AG04449 (cell line): ENCODE measurements at regions not wholly inside any gene's neighbourhood (a gene's known extent, or its start where the extent isn't known, plus 50 kb on each side); places are given as distances from the start of the nearest gene placed in this dataset.

Source experiments
- CTCF ChIA-PET: fragments of 350-600 bp; formaldehyde crosslinking; extraction: SDS; loops from one replicate; lab custom pipeline; 2021; ENCODE audit warnings: antibody characterized with exemption; lab: Yijun Ruan, JAX
- POLR2A ChIA-PET: fragments of 400-600, 350-600 bp; formaldehyde crosslinking; extraction: SDS; loops from one replicate; lab custom pipeline; 2020; ENCODE audit warnings: antibody characterized with exemption, inconsistent platforms; lab: Yijun Ruan, JAX
- DNase-seq: peaks from one replicate; pipeline ENCODE4 v3.0.0-alpha.2; 2010; ENCODE audit warnings: low read depth, low spot score
- H3K4me3 ChIP-seq: 2 replicates; pipeline ENCODE4 v1.5.1; 2011; ENCODE audit warnings: low read depth, mild to moderate bottlenecking, control low read depth, low read length
- TF ChIP-seq, protein P1 (sequence below): IDR thresholded peaks from one replicate; pipeline ENCODE4 v1.5.1; 2011; ENCODE audit warnings: mild to moderate bottlenecking, moderate library complexity, low read length, control low read depth, inconsistent platforms; ENCODE audit not compliant: insufficient read depth; ENCODE audit errors: missing control alignments

DNA sequence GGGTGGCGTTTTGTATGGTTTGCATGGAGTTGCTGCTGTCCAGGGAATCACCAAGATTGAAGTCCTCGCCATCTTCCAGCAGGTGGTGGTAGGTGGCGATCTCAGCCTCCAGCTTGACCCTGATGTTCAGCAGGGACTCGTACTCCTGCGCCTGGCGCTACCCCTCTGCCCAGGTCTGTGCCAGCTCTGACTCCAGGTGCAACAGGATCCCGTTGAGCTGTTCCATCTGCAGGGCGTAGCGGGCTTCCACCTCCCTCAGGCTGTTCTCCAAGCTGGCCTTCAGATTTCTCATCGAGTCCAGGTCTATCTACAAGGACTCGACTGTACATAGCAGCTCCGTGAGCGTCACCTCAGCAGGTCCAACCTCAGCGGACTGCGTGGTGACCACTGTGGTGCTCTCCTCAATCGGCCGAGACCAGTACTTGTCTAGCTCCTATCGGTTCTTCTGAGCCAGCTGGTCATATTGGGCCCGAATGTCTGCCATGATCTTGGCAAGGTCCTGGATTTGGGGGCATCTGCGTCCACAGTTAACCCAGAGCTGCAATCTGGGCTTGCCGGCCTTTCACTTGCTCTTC, 1584.8 kb upstream of the ACO1 start:
- no peak overlapping the region for H3K4me3 ChIP-seq
- TF ChIP-seq, protein P1, sequence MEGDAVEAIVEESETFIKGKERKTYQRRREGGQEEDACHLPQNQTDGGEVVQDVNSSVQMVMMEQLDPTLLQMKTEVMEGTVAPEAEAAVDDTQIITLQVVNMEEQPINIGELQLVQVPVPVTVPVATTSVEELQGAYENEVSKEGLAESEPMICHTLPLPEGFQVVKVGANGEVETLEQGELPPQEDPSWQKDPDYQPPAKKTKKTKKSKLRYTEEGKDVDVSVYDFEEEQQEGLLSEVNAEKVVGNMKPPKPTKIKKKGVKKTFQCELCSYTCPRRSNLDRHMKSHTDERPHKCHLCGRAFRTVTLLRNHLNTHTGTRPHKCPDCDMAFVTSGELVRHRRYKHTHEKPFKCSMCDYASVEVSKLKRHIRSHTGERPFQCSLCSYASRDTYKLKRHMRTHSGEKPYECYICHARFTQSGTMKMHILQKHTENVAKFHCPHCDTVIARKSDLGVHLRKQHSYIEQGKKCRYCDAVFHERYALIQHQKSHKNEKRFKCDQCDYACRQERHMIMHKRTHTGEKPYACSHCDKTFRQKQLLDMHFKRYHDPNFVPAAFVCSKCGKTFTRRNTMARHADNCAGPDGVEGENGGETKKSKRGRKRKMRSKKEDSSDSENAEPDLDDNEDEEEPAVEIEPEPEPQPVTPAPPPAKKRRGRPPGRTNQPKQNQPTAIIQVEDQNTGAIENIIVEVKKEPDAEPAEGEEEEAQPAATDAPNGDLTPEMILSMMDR, result no peak
- DNase-seq, result no peak
- ChIA-PET POLR2A (no interaction called here), CTCF (no interaction called here)

DNA sequence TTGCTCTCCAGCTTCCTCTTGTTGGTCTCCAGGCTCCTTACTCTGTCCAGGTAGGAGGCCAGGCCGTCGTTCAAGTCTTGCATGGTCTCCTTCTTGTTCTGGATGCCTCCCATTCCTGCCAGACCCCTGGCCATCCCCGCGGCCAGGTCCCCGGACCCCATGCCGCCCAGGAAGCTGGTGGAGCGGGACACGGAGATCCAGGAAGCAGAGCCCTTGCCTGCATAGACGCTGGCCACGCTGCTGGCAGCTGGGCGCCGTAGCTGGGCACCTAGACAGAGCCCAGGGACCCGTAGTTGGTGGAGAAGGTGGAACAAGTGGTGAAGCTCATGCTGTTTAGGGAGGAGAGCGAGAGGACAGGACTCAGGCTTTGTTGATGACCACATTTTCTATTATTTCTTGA, 1584.0 kb upstream of the ACO1 start:
- POLR2A ChIA-PET, result no interaction called here
- TF ChIP-seq, protein P1, result no peak
- no peak for DNase-seq
- CTCF ChIA-PET, result no interaction called here
- no peak overlapping the region for H3K4me3 ChIP-seq

DNA sequence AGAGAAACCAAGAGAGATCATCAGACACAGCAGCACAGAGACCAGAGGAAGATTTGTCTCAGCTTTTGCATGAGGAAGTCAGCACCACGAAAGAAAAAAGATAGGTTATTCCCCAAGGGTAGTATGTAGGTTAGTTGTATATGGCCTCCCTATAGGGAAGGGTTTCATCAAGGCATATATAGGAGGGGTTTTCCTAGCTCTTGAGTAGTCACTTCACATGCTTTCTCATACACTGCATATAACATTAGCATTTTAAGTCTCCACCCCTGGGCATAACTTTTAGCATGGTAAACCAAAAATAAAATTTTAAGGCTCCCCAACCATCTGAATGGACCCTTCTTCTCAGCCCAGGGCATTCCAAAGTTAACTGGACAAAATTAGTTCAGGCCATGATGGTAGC, 1571.6 kb upstream of the ACO1 start:
- ChIA-PET POLR2A (no interaction called here), CTCF (interaction anchor here (1.4 kb wide), 1 partner anchor 12 kb away, joined by 3 read pairs; no protein-coding TSS in a partner anchor)
- H3K4me3 ChIP-seq, result no peak overlapping the region
- no peak for DNase-seq
- TF ChIP-seq, protein P1, result no peak

DNA sequence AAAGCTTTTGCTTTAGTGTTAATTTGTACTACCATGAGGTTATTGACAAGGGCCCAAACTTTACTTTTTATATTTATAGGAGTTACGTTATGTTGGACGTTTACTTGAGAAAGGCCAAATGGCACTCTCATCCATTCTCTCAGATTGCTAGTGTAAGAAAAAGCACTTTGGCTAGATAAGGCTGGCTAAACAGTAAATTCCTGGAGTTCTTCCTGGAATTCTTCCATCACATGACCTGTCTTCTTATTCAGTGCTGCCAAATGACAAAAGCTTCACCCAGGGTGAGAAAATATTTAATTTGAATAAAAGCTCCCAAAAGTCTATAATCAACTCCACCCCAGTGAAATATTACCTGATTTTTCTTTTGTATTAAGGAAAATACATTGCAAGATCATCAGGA, 1568.9 kb upstream of the ACO1 start:
- ChIA-PET CTCF (no interaction called here), POLR2A (no interaction called here)
- H3K4me3 ChIP-seq, result no peak overlapping the region
- TF ChIP-seq, protein P1, result no peak
- DNase-seq, result no peak

DNA sequence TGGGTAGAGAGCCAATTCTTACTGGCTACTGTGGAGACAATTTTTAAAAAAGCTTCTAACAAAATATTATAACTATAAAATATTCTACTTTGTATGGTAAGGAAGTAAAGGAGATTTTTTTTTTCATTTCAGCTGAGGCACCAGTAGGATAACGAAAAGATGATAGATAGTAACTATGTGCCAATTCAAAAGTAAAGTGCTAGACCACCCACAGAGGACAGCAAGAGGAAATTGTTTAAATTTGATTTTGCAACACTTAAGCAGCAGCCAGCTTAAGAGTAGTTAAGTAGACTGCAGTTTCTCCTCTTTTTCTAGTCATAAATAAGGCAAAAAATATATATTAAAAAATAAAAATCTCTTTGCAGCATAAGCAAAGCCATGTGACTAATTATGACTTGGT, 1539.3 kb upstream of the ACO1 start:
- ChIA-PET POLR2A (no interaction called here), CTCF (no interaction called here)

DNA sequence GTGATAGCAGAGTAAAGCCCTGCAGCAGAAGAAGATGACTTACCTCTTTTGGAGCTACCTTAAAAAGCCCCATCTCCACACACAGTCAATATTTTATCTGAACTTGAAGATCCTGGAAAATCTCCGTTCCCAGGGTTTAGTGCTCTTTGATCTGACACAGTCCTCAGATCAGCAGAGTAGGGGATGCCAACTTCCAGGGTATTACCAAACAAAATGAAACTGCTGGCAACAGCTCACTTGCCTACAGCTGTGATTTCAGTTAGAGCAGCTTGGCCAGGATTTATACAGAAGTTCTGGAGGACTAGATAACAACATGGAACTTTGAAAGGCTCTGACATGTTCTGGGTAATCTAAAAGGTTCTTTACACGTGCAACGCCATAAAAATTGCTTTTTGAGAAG, 1537.8 kb upstream of the ACO1 start:
- H3K4me3 ChIP-seq, result no peak overlapping the region
- TF ChIP-seq, protein P1, result no peak
- ChIA-PET CTCF (no interaction called here), POLR2A (no interaction called here)
- no peak for DNase-seq

More for the DNA sequence above, 1539.3 kb upstream of the ACO1 start:
- H3K4me3 ChIP-seq, result no peak overlapping the region
- TF ChIP-seq, protein P1, result no peak
- no peak for DNase-seq
